DND-41 (cell line): ENCODE measurements at regions not wholly inside any gene's neighbourhood (a gene's known extent, or its start where the extent isn't known, plus 50 kb on each side); places are given as distances from the start of the nearest gene placed in this dataset.

Experiments
- EZH2 ChIP-seq: IDR thresholded peaks from 3 replicates; pipeline ENCODE4 v1.6.1; 2012; ENCODE audit warnings: borderline replicate concordance, low read depth, mild to moderate bottlenecking, moderate library complexity, low read length, inconsistent platforms; ENCODE audit not compliant: severe bottlenecking
- TF ChIP-seq, protein P1 (sequence below): IDR thresholded peaks from 2 replicates; pipeline ENCODE4 v1.5.1; 2012; ENCODE audit warnings: borderline replicate concordance, low read length, moderate library complexity, mild to moderate bottlenecking; ENCODE audit not compliant: poor library complexity, severe bottlenecking; ENCODE audit errors: extremely low read depth

DNA sequence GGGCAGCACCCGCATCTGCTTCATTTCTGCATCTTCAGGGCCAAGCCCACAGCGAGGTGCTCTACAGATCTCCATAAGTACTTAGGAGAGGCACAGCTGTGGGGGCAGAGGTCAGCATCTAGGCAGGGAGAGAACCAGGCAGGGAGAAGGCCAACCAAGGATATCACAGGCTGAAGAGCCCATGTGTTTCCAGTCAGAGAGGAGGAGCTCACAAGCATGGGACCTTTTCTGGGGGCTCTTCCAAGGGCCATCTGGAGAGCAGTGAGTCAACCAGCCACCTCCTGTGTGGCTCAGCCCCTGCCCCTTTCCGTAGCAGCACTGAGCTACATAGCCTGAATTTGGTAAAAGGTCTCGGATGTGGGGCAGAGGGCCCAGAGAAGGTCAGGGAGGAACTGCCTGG is 78.5 kb downstream of the ARL6IP4 start:
- TF ChIP-seq, protein P1, sequence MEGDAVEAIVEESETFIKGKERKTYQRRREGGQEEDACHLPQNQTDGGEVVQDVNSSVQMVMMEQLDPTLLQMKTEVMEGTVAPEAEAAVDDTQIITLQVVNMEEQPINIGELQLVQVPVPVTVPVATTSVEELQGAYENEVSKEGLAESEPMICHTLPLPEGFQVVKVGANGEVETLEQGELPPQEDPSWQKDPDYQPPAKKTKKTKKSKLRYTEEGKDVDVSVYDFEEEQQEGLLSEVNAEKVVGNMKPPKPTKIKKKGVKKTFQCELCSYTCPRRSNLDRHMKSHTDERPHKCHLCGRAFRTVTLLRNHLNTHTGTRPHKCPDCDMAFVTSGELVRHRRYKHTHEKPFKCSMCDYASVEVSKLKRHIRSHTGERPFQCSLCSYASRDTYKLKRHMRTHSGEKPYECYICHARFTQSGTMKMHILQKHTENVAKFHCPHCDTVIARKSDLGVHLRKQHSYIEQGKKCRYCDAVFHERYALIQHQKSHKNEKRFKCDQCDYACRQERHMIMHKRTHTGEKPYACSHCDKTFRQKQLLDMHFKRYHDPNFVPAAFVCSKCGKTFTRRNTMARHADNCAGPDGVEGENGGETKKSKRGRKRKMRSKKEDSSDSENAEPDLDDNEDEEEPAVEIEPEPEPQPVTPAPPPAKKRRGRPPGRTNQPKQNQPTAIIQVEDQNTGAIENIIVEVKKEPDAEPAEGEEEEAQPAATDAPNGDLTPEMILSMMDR = no peak
- no peak for TF ChIP-seq EZH2
